GM18499 (cell line): ENCODE measurements at regions not wholly inside any gene's neighbourhood (a gene's known extent, or its start where the extent isn't known, plus 50 kb on each side); places are given as distances from the start of the nearest gene placed in this dataset.
"Not testable (repeated sequence)": the region's sequence is repeated elsewhere in the genome, so short reads cannot be mapped to it uniquely, and the experiment has no call there.

Experiments used
- ATAC-seq: cut with Tn5 transposase; IDR thresholded peaks from one replicate; pipeline ENCODE4 v1.9.1; 2021; ENCODE audit warnings: moderate number of reproducible peaks; ENCODE audit not compliant: insufficient read depth, unreplicated experiment

DNA sequence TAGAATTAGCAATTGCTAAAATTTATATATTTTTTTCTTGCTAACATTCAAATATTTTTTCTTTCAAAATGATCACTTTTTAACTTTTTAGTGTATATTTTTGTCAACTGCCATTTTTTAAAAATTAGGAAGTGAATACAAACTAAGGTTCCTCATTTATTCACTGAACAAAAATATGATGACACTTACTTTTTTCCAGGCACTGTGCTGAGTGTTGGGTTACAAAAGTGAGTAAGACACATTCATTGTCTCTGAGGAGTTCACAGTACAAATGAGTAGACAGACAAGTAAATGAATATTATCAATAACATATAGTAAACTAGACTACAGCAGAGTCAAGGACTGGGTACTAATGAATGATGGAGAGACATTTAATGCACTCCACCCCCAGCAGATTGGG is 543.5 kb downstream of the PDHA2 start:
- no peak for ATAC-seq

DNA sequence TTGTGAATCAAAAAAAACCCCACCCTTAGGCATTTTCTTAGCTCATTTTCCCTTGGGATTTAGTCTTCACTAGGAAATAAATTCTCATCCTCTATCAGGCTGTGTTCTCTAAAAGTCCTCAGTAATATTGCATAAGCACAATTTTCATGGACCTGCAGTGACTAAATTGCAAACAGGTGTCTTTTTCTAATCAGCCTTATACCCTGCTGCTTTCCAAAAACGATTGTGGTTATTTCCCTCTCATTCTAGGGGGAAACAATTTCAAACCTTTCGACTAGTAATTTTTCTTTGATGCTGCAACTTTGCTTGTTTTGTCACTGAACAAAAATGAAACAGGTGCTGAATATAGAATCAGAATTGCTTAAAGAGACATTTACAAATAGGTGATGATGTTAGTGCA is 549.9 kb downstream of the PDHA2 start:
- ATAC-seq, result no peak

- ATAC-seq, result no peak
Measured at GRCh38 chr4:96390404-96390803, 550.5 kb downstream of the PDHA2 start.

DNA sequence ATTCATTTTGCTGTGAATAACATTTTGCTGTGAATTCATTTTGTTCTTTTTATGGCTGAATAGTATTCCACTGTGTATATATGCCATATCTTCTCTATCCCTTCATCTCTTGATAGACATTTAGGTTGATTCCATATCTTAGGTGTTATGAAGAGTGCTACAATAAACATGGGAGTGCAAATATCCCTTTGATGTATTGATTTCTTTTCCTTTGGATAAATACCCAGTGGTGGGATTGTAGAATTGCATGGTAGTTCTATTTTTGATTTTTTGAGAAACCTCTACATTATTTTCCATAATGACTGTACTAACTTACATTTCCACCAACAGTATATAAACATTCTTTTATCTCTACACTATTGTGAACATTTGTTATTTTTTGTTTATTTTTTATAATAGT is 555.9 kb downstream of the PDHA2 start:
- ATAC-seq, result no peak

DNA sequence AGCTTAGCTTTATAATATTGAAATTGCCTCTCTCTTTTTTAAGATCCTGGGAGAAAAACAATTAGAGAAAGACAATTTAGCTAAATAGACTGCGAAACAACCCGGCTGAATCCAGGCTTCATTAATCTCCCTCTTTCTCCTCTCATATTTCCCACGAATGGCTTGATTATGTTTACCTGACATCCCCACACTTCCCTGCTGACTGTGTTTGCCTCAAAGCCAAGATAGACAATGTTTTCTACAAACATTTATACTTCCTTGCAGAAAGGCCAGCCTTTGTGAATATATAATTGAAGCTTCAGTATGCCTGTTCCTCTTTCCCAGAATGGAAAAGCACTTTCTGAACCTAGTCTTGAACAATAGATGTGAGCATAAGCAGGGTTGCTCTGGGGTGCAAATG is 566.8 kb downstream of the PDHA2 start:
- ATAC-seq, result no peak

GRCh38 chr4:96407225-96407624 is 567.3 kb downstream of the PDHA2 start:
- ATAC-seq, result no peak

GRCh38 chr4:96407738-96408463 is 568.0 kb downstream of the PDHA2 start:
- no peak for ATAC-seq

GRCh38 chr4:96414853-96415252 is 575.0 kb downstream of the PDHA2 start:
- ATAC-seq, result not testable (repeated sequence)

DNA sequence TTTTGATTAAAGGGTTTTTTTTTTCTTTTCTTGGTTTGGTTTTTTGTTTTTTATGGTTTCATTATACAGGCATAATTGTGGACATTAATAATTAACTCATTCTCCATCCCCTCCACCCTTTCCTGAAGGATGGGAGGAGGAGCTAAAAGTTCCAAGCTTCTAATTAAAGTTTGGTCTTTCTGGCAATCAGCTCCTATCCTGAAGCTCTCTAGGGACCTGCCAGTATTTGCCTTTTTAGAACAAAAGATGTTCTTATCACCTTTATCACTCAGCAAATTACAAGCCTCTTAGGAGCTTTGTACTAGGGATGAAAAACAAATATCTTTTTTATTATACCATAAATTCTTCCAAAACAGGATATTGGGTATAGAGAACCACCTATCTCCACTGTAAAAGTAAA is 589.8 kb downstream of the PDHA2 start:
- no peak for ATAC-seq

DNA sequence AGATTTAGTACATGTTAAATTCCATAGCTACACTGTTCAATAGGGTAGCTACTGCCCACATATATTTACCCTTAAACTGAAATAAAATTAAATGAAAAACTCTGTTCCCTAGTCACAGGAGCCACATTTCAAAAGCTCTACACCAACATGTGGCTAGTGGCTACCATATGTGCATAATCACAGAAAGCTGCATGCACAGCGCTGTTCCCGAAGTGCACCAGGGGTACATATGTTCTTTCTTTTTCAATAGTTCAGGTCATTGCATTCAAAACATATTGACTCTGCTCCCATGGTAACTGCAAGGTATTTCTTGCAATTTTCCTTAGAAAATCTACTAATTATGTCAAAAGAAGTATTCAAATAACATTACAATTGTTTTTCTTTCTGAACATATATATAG is 591.2 kb downstream of the PDHA2 start:
- no peak for ATAC-seq

- ATAC-seq, result no peak
Measured at GRCh38 chr4:96448315-96448872, 608.5 kb downstream of the PDHA2 start.

DNA sequence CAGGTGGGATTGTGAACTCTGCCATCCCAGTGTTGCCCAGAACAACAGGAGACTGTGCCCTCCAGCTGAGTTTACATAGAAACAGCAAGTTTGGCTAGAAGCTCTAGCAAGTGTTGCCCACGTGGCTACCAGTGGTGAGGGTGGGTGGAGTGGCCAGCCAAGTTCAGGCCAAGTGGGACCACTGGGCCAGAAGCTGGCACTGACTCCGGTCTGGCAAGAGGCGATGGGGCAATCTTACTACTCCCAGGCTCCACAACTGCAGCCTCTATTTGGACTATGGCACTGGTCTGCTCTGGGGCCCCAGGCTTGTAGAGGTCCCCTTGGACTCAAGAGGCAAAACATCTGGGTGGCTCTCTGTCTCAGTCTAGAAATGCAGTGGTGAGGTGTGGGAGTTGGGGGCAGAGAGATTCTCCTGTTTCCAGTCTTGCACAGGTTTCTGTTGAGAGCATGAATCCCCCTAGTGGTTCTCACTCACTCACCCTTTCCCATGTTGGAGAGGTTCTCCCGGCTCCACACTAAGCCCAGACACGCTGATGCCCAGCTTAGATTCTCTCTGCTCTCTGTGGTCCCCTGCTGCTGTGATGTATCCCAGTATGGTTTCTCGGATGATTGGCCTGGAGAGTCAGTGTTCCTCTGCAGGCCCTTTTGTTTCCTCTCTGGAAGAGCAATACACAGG is 615.3 kb downstream of the PDHA2 start:
- ATAC-seq, result no peak

DNA sequence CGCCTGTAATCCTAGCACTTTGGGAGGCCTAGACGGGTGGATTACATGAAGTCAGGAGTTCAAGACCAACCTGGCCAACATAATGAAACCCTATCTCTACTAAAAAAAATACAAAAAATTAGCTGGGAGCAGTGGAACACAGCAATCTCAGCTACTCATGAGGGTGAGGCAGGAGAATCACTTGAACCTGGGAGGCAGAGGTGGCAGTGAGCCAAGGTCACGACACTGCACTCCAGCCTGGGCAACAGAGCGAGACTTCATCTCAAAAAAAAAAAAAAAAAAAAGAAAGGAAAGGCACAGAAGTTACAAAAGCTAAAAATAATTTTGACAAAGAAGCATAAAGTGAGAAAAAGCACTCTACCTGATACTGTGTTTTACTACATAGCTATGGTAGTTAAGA is 618.1 kb downstream of the PDHA2 start:
- not testable (repeated sequence) for ATAC-seq

DNA sequence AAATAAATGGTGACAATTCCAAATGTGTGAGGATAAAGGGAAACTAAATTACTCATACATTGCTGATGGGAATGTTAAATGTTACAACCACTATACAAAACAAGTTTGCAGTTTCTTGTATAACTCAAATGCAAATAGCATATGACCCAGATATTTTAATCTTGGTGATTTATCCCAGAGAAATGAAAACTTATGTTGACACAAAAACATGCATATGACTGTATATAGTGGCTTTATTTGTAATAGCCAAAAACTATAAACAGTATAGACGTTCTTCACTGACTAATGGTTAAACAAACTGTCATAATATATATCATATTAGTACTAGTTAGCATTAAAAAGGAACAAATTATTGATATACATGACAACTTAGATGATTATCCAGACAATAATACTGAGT is 619.2 kb downstream of the PDHA2 start:
- ATAC-seq, result no peak

DNA sequence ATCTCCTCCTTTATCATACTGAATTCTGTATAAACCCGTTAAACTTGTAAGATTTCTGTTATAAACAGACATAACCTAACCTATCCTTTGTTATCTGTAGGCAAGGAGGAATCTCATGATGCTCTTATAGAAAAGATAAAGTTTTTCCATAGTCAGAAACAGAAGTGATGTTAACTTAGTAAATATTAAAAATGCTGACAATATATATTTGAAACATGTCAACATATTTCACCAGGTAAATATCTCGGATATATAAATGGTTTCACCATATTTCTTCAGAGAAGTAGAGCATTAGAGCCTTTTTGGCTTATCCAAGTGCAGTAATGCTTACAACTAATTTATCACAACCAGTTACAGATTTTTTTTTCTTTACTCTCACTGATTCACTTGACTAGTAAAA is 625.9 kb downstream of the PDHA2 start:
- ATAC-seq, result no peak

GRCh38 chr4:96471956-96472867 is 632.3 kb downstream of the PDHA2 start:
- no peak for ATAC-seq

GRCh38 chr4:96473246-96473645 is 633.4 kb downstream of the PDHA2 start:
- no peak for ATAC-seq

GRCh38 chr4:96483308-96484030 is 643.6 kb downstream of the PDHA2 start:
- no peak for ATAC-seq

GRCh38 chr4:96486563-96486962 is 646.7 kb downstream of the PDHA2 start:
- ATAC-seq, result no peak

DNA sequence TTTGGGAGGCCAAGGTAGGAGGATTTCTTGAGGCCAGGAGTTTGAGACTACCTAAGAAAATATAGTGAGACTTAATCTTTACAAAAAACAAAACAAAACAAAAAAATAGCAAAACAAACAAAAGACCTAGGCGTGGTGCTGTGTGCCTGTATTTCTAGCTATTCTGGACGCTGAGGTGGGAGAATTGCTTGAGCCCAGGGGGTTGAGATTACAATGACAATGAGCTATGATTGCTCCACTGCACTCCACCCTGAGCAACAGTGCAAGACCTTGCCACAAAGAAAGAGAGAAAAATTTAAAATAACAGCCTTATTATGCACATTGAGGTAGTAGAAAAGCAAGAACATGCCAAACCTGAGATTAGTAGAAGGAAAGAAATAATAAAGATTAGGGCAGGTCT is 657.7 kb downstream of the PDHA2 start:
- ATAC-seq, result no peak
